Activated naive CD4-positive, alpha-beta T cell treated with anti-CD3 and anti-CD28 coated beads, Interleukin-2, amount 50 U/mL, for 16 hours (primary cell): ENCODE measurements at regions not wholly inside any gene's neighbourhood (a gene's known extent, or its start where the extent isn't known, plus 50 kb on each side); places are given as distances from the start of the nearest gene placed in this dataset.
"Not testable (repeated sequence)": the region's sequence is repeated elsewhere in the genome, so short reads cannot be mapped to it uniquely, and the experiment has no call there.

Experiments used
- DNase-seq: peaks from one replicate; pipeline ENCODE4 v3.0.0-alpha.2; 2020

GRCh38 chr1:19024532-19024931 lies 68.1 kb upstream of the IFFO2 start:
- no peak for DNase-seq

GRCh38 chr1:19023787-19024186 lies 67.3 kb upstream of the IFFO2 start:
- no peak for DNase-seq

- no peak for DNase-seq
Observed at GRCh38 chr1:19021845-19022244, 65.4 kb upstream of the IFFO2 start.

- not testable (repeated sequence) for DNase-seq
Observed at GRCh38 chr1:19019288-19019687, 62.8 kb upstream of the IFFO2 start.

GRCh38 chr1:19015476-19015875 lies 59.0 kb upstream of the IFFO2 start:
- DNase-seq = no peak

- DNase-seq = no peak
Observed at GRCh38 chr1:19014765-19015164, 58.3 kb upstream of the IFFO2 start.

GRCh38 chr1:19013826-19014548 lies 57.5 kb upstream of the IFFO2 start:
- DNase-seq = no peak

- no peak for DNase-seq
Observed at GRCh38 chr1:19011845-19012231, 55.4 kb upstream of the IFFO2 start.

- peak; percentile 81 for DNase-seq
Observed at GRCh38 chr1:19010995-19011844, 54.7 kb upstream of the IFFO2 start.

- DNase-seq = no peak
Observed at GRCh38 chr1:19010503-19010902, 54.0 kb upstream of the IFFO2 start.

GRCh38 chr1:19009882-19010321 lies 53.4 kb upstream of the IFFO2 start:
- no peak for DNase-seq

GRCh38 chr1:19009126-19009881 lies 52.8 kb upstream of the IFFO2 start:
- no peak for DNase-seq

- no peak for DNase-seq
Observed at GRCh38 chr1:19007491-19008441, 51.3 kb upstream of the IFFO2 start.

GRCh38 chr1:19006837-19007271 lies 50.4 kb upstream of the IFFO2 start:
- DNase-seq = no peak
